Esophagus (tissue), 2 donors: ENCODE measurements at regions not wholly inside any gene's neighbourhood (a gene's known extent, or its start where the extent isn't known, plus 50 kb on each side); places are given as distances from the start of the nearest gene placed in this dataset.

ENCODE experiments used
- H3K27ac ChIP-seq, 2 donors: one replicate each; pipeline ENCODE4 v1.5.1; 2013; ENCODE audit warnings: low read depth in 2 of 2, mild to moderate bottlenecking in 2 of 2, inconsistent platforms in 1 of 2, low read length in 1 of 2, moderate library complexity in 1 of 2
- H3K27me3 ChIP-seq, 2 donors: one replicate each; pipeline ENCODE4 v1.6.1; 2013; ENCODE audit warnings: low read length in 2 of 2, control low read depth in 1 of 2, mild to moderate bottlenecking in 1 of 2; ENCODE audit not compliant: insufficient read depth in 2 of 2, control insufficient read depth in 1 of 2
- H3K36me3 ChIP-seq, 2 donors: one replicate each; pipeline ENCODE4 v1.6.1; 2013; ENCODE audit warnings: low read length in 1 of 2; ENCODE audit not compliant: control insufficient read depth in 2 of 2, insufficient read depth in 2 of 2
- H3K4me1 ChIP-seq, 2 donors: one replicate each; pipeline ENCODE4 v1.6.1; 2013; ENCODE audit warnings: low read length in 1 of 2; ENCODE audit not compliant: control insufficient read depth in 2 of 2, insufficient read depth in 2 of 2
- H3K4me3 ChIP-seq, 2 donors: one replicate each; pipeline ENCODE4 v1.5.1; 2013; ENCODE audit warnings: low read length in 2 of 2, mild to moderate bottlenecking in 2 of 2, low read depth in 1 of 2, moderate library complexity in 1 of 2
- H3K9me3 ChIP-seq, 2 donors: one replicate each; pipeline ENCODE4 v1.6.1; 2013; ENCODE audit warnings: mild to moderate bottlenecking in 2 of 2, low read depth in 1 of 2, low read length in 1 of 2, moderate library complexity in 1 of 2; ENCODE audit not compliant: control insufficient read depth in 2 of 2, insufficient read depth in 1 of 2
- WGBS, 2 donors: extraction: QIAGEN DNeasy Blood & Tissue Kit; methylation state at CpG; one replicate each; pipeline ENCODE4 v1.1.7; 2013; 5-methylcytosine and 5-hydroxymethylcytosine counted together
- donor health status: healthy with polysubstance abuse.
- donor health status: Bipolar disorder and iron deficiency.

DNA sequence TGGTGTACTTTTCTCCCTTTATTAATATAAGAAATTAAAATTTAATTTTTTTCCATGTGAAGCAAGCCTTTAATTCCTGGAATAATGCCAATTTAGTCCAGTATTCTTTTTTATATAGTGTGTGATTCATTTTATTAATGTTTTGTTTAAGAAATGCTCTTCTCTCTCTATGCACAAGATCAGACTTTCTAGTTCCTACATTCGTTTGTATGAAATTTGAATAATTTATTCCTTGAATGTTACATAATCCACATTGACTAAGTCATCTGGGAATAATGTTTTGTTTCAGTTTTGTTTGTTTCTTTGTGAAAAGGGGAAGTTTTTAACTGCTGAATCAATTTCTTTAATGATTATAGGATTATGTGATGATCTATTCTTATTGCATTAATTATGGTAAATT lies 181.4 kb upstream of the ID4 start:
- H3K4me3 ChIP-seq = no peak overlapping the region
- H3K9me3 ChIP-seq = peaks cover 0 to 2% of the 10 kb centered on the region in 2 donors
- H3K4me1 ChIP-seq = no peaks in the 10 kb centered on the region
- 36 to 44% methylated on average over 1 of the region's 1 CpG for WGBS, 2 donors
- no peaks in the 10 kb centered on the region for H3K27me3 ChIP-seq
- H3K27ac ChIP-seq = no peak overlapping the region
- H3K36me3 ChIP-seq = no peaks in the 10 kb centered on the region

DNA sequence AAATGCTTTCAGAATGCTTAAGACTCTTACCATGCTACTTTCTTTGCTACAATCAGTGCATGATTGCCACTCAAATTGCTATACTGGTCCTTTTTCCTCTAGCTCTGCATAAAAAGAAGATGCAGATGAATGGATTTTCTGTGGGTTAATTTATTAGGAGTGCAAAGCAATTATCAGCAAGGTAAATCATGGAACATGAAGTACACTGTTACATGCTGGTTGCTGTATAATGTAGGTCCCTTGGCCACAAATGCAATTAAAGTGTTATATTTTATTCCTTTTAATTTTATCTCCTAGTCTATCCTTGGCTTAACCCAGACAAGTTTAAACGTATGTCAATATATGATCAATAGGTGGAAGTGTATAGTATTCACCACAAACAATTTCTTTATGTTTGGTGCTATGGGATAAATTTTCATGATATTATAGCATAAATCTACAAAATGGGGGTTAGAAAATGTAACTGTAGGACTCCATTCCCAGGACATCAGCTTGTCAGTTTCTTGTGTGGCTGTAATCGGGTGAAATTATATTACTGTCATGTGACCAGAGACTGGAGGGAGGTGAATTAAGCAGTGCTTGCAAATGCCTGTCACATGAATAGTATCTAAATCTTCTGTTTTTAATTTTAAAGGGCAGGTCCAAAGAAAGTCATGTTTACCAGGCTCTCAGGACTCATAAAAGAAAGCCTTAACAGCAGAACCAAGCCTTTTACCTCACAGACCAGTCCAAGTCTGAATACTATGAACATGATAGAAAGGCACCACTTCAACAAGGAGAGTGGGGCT lies 176.9 kb upstream of the ID4 start:
- 43 to 67% methylated on average over 2 of the region's 2 CpGs for WGBS, 2 donors
- H3K9me3 ChIP-seq = no peaks in the 10 kb centered on the region
- no peak overlapping the region for H3K27ac ChIP-seq
- H3K36me3 ChIP-seq = no peaks in the 10 kb centered on the region
- no peaks in the 10 kb centered on the region for H3K27me3 ChIP-seq
- no peaks in the 10 kb centered on the region for H3K4me1 ChIP-seq
- H3K4me3 ChIP-seq = no peak overlapping the region

DNA sequence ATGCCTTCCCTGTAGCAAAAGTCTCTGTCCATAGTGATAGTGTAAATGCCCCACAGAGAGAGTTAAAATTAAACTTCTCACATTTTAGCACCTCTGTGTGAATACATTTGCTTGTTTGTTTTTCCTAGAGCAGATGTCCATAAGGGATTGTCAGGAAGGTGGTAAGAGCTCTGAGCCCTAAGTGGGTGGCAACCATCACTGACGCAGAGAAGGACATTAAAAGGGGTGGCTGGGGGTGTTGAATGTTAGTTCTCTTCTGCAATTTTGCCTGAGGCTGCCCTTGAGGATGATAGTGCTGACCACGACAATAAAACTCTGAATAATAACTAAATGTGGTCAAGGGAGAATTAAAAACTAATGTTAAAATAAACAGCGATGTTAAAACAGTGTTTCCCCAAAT lies 174.3 kb upstream of the ID4 start:
- Histone ChIP-seq H3K4me3 (no peak overlapping the region), H3K36me3 (no peaks in the 10 kb centered on the region), H3K4me1 (no peaks in the 10 kb centered on the region), H3K9me3 (no peaks in the 10 kb centered on the region), H3K27ac (no peak overlapping the region), H3K27me3 (no peaks in the 10 kb centered on the region)
- WGBS, 2 donors = 82 to 85% methylated on average over 3 of the region's 3 CpGs

DNA sequence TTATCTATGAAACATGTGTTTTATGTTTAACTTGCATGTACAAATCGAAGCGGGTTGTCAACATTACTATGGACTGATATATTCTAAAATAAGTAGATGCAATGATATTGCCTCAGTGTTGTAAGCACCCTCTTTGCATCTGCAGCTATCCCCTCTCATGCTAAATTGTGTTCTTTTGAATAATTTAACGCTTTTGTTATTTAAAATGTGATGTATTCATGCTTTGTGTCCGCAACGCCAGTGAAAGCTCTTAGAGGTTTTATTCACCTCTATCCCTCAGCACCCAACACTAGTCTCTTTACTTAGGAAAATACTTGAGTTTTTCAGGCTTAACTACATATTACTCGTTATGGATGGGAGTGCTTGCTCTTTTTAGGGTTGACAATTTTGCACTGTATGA lies 173.7 kb upstream of the ID4 start:
- Histone ChIP-seq H3K9me3 (no peaks in the 10 kb centered on the region), H3K27me3 (no peaks in the 10 kb centered on the region), H3K36me3 (no peaks in the 10 kb centered on the region), H3K27ac (no peak overlapping the region), H3K4me3 (no peak overlapping the region), H3K4me1 (no peaks in the 10 kb centered on the region)
- 80 to 84% methylated on average over 6 of the region's 6 CpGs for WGBS, 2 donors

DNA sequence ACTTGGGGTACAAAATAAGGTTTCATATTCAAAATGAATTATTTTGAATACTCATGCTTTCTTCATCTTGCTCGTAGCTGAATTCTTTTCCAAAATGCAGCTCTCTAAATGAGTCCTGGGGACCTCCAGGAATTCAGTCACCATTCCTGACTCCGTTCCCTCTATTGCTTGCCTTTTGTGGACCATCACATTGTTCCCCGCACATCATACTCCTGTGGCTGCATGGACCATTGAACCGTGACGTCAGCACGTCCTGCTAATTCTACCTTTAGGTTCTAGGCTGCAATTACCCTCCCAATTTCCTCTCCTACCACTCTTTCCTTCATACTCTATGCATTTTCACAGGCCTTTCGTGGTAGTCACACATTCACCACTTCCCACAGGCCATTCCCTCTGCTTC lies 173.1 kb upstream of the ID4 start:
- Histone ChIP-seq H3K36me3 (no peaks in the 10 kb centered on the region), H3K27ac (no peak overlapping the region), H3K27me3 (no peaks in the 10 kb centered on the region), H3K4me3 (no peak overlapping the region), H3K9me3 (no peaks in the 10 kb centered on the region), H3K4me1 (no peaks in the 10 kb centered on the region)
- 85 to 91% methylated on average over 7 of the region's 7 CpGs for WGBS, 2 donors

DNA sequence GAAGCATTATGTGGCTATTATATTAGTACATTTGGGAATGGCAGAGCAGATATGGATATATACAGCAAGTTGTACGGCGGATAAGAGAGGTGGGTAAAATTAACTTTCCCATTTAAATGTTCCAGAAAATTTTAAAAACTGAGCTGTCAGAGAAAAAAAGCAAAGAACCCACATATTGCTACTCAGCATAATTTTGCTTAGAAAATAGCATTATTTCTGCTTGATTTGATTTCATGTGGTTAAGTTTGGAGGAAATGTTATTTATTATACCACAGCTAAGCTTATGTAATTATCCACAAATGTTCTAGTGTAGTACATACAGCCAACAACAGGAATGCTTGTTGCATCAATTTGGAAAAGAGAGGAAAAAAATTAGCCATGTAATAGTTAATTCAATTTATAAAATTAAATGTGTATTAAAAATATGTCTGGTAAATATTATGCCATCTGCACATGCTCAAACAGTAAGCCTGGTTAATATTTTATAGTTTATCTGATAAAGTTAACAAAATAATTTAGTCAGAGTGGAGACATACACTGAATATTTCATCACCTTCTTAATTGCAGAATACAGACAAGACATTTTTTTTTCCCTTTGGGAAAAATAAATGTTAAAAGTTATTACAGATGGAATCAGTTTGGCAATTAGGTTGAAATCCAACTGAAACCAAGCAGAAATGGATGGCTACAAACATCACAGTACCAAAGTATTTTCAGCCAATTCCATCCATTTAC lies 172.1 kb upstream of the ID4 start:
- 97 to 99% methylated on average over 2 of the region's 2 CpGs for WGBS, 2 donors
- no peaks in the 10 kb centered on the region for H3K27me3 ChIP-seq

DNA sequence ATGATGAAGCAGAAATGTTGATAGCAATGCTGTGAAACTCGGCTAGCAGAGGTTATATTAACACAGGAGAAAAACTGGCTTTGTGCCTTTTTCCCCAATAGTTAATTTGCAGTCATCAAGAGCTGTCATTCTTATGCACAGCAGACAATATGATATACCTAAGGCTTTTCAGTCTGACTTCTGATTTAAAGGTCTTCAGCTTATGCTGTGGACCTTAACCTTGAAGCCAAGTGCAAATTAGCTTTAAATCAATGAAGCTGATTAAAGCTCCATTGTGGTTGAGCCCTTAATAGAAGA lies 171.6 kb upstream of the ID4 start:
- WGBS, 2 donors = 20 to 23% methylated on average over 1 of the region's 1 CpG
- peaks cover 0 to 3% of the 10 kb centered on the region in 2 donors for H3K4me1 ChIP-seq
- H3K27me3 ChIP-seq = no peaks in the 10 kb centered on the region
- no peaks in the 10 kb centered on the region for H3K36me3 ChIP-seq
- no peaks in the 10 kb centered on the region for H3K9me3 ChIP-seq
- no peak overlapping the region for H3K27ac ChIP-seq
- no peak overlapping the region for H3K4me3 ChIP-seq

More for the DNA sequence above, 172.1 kb upstream of the ID4 start:
- no peaks in the 10 kb centered on the region for H3K9me3 ChIP-seq
- no peak overlapping the region for H3K27ac ChIP-seq
- no peak overlapping the region for H3K4me3 ChIP-seq
- no peaks in the 10 kb centered on the region for H3K36me3 ChIP-seq
- H3K4me1 ChIP-seq = peaks cover 0 to 3% of the 10 kb centered on the region in 2 donors

DNA sequence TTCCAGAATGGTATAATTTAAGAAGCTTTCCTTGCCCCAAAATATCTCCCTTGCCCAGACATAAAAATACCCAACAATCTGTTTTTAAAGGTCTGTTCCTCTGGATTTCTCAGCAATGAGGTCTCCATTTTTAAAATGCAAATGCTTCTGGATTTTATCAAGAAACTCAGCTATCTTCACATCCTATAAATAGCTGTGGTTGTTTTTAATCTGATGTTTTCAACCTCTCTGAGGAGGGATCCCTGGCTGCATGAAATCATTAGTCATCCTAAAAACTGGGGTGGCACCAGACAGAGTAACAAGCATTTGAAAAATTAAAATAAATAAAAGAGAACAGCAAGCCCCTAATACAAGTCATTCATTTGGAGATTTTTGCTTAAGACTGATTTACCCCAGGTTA lies 168.5 kb upstream of the ID4 start:
- H3K4me1 ChIP-seq = peaks cover 0 to 3% of the 10 kb centered on the region in 2 donors
- H3K27me3 ChIP-seq = no peaks in the 10 kb centered on the region
- H3K4me3 ChIP-seq = no peak overlapping the region
- H3K9me3 ChIP-seq = no peaks in the 10 kb centered on the region
- H3K36me3 ChIP-seq = no peaks in the 10 kb centered on the region
- H3K27ac ChIP-seq = no peak overlapping the region

DNA sequence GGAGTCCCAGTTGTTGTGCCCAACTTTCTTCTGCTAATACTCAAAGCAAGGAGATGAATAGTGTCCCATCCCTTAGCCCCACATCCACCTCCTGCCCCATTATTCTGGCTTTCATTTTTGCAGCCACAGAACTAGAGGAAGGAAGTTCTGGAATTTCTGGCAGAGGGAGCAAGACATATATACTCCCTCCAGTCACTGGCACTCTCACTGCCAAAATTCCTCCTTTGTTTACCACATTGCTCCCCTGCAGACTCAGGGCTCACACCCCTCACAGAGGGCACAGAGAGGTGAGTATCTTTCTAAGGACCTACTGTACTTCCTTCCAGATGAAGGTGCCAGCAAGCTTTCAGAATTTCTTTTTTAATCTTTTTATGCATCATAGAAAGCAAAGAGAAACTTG lies 168.0 kb upstream of the ID4 start:
- Histone ChIP-seq H3K4me3 (no peak overlapping the region), H3K4me1 (peaks cover 0 to 3% of the 10 kb centered on the region in 2 donors), H3K9me3 (no peaks in the 10 kb centered on the region), H3K27ac (no peak overlapping the region), H3K36me3 (no peaks in the 10 kb centered on the region), H3K27me3 (no peaks in the 10 kb centered on the region)

DNA sequence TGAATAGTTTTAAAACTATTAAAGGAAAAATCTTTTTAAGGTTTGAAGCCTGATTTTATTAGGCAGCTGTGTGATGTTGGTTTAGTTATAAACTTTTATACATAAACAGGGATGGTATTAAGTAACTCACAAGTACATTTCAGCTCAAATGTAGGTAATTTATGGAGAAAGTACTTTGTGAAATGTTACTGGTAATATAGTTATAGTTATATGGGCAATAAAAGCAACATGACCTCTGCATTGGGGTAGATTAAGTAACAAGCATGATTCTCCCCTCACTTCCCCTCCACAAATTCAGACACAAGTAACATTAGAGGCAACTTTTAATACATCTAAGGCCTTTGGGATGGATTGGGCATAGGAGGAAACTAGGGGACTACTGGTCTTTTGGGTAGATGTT lies 154.3 kb upstream of the ID4 start:
- H3K36me3 ChIP-seq = no peaks in the 10 kb centered on the region
- no peaks in the 10 kb centered on the region for H3K27me3 ChIP-seq
- no peaks in the 10 kb centered on the region for H3K9me3 ChIP-seq
- no peaks in the 10 kb centered on the region for H3K4me1 ChIP-seq
- H3K27ac ChIP-seq = no peak overlapping the region
- H3K4me3 ChIP-seq = no peak overlapping the region
